SK-N-SH (cell line): ENCODE measurements at regions not wholly inside any gene's neighbourhood (a gene's known extent, or its start where the extent isn't known, plus 50 kb on each side); places are given as distances from the start of the nearest gene placed in this dataset.

Experiments
- CTCF ChIP-seq: fragments of 200-600 bp; sonication (generic); IDR thresholded peaks from 2 replicates; pipeline ENCODE4 v1.6.1; 2017; ENCODE audit warnings: antibody characterized with exemption, mild to moderate bottlenecking, moderate library complexity
- EZH2phosphoT487 ChIP-seq: fragments of 200-600 bp; sonication (generic); IDR thresholded peaks from 2 replicates; pipeline ENCODE4 v1.6.1; 2017; ENCODE audit warnings: low read depth, mixed run types, mild to moderate bottlenecking, antibody characterized with exemption, moderate library complexity, borderline replicate concordance
- MXI1 ChIP-seq: IDR thresholded peaks from 2 replicates; pipeline ENCODE4 v1.6.1; 2012; ENCODE audit warnings: mild to moderate bottlenecking, low read depth, low read length, improper control_type of control experiment
- POLR2AphosphoS5 ChIP-seq: IDR thresholded peaks from 2 replicates; pipeline ENCODE4 v1.6.1; 2012; ENCODE audit warnings: low read depth, low read length
- RAD21 ChIP-seq: IDR thresholded peaks from 2 replicates; pipeline ENCODE4 v1.6.1; 2012; ENCODE audit warnings: mild to moderate bottlenecking, low read length

GRCh38 chr5:35473589-35473988 lies 144.1 kb upstream of the SPEF2 start:
- TF ChIP-seq CTCF (no peak), EZH2phosphoT487 (no peak), POLR2AphosphoS5 (no peak), RAD21 (no peak), MXI1 (no peak)
